ENCODE measurements at regions not wholly inside any gene's neighbourhood (a gene's known extent, or its start where the extent isn't known, plus 50 kb on each side); places are given as distances from the start of the nearest gene placed in this dataset.

DNA sequence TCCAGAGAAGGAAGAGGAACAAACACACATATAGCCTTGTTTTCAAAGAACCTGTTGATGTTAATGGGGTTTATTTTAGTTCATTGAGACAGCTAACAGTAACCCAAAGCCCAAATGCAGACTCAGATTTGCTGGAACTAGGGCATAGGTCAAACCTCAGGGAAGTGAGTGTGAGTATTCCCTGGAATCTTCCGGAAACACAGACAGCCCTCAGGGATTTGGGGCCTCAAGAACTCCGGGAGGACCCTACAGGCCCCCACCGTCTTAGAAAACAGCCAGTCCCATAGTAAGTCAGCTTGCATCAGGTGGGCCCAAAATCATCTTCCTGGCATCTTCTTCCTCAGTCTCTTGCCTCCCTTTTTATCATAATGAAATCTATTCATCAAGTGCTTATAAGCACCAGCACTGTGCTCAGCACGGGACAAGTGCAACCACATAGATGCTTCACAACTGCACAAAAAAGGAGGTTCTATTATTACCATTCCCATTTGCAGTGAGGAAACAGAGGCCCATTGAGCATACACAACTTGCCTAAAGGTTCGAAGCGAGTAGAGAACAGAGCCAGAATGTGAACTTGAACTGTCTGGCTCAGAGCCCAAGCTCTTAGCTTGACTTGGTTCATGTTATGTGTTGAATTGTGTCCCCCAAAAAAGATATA lies 50.2 kb upstream of the BCL11A start:
- intact Hi-C loops (cut with DNase I) = no loop called here
- no peak for DNase-seq (ENCODE audit: low spot score)

DNA sequence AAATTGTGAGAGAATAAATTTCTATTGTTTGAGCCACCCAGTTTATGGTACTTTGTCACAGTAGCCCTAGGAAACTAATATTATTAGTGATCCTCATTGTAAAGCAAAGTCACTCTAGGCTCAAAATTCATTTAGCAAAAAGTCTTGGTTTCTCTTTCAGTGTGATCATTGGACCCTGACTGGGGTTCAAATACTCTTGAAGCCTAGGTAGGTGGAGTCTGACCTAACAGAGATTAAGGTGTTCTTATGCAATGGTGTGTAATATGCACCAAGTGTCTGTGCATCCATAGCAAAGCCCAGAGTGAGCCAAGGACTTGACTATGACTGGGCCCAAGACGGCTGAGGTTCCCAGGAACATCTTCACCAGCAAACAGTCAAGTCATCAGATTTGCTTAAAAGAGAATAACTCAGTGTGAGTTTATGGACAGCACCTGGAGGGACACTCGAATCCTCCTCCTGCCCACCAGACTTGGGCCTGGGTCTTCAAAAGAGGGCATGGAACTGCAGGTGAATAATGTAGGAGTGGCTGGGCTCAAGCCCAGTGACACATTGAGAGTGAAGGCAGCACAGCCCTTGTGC lies 51.1 kb upstream of the BCL11A start:
- intact Hi-C loops (cut with DNase I) = no loop called here
- no peak for DNase-seq (ENCODE audit: low spot score)

GRCh38 chr2:60605866-60606265 lies 52.4 kb upstream of the BCL11A start:
- intact Hi-C loops (cut with DNase I) = no loop called here
- no peak for DNase-seq (ENCODE audit: low spot score)

GRCh38 chr2:60608679-60609078 lies 55.2 kb upstream of the BCL11A start:
- intact Hi-C loops (cut with DNase I) = no loop called here
- DNase-seq (ENCODE audit: low spot score) = no peak

GRCh38 chr2:60612033-60612432 lies 58.6 kb upstream of the BCL11A start:
- intact Hi-C loops (cut with DNase I) = no loop called here

GRCh38 chr2:60614319-60614718 lies 60.9 kb upstream of the BCL11A start:
- no peak for DNase-seq (ENCODE audit: low spot score)
- intact Hi-C loops (cut with DNase I) = no loop called here

More at GRCh38 chr2:60612033-60612432, 58.6 kb upstream of the BCL11A start:
- DNase-seq (ENCODE audit: low spot score) = no peak

- no peak for DNase-seq (ENCODE audit: low spot score)
- intact Hi-C loops (cut with DNase I) = no loop called here
Observed at GRCh38 chr2:60621688-60622429, 68.4 kb upstream of the BCL11A start.

DNA sequence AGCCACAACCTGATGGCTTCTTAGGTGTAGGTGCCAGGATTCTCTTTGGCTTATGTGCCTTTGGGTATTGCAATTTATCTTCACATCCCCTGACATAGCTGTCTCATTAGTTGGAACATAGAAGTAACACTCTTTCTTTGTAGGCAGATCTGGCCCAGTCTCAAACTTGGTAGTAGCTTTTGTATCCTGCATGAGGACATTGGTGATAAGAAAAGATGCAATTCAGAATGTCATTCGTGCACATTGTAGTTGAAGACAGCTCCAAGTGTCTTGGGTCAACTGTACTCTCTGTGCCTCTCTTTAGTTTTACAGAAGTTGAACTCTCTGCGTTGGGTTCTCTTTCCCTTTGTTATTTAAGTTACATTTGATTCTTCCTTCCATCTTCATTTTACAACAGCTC lies 69.6 kb upstream of the BCL11A start:
- no peak for DNase-seq (ENCODE audit: low spot score)
- intact Hi-C loops (cut with DNase I) = no loop called here

DNA sequence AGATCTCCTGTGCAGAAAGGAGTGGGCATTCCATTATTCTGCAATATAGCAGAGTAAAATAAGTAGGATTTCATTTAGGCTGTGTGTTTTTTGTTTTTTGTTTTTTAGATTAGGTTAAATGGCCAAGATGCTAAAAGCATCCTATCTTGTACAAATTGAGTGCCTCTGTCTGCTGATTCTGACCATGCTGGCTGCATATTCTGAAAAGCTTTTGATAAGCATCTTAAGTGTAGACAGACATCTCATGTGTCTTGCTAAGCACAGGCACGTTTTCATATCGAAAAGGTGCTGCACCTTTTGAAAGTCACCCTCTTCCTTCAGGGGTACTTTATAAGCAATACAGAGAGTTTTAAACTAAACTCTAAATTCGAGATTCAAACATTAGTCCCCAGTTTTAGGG lies 74.0 kb upstream of the BCL11A start:
- no peak for DNase-seq (ENCODE audit: low spot score)
- intact Hi-C loops (cut with DNase I) = no loop called here

DNA sequence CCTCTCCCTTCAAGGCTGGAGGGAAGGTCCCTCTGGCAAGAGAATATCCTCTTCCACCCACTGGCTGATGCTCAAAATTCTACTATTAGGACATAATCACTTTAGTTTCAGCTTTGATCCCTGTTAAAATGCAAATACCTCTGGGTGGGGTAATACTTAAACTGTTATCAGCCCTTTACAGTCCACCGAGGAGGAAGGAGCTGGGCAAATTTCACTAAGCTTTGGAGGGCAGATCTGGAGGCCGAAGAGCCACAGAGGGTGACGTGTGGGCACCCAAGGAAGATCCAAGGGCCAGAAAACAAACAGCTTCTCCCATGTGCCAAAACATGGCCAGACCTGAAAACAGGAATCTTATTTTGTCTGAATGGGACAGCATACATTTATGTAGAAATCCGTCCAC lies 74.6 kb upstream of the BCL11A start:
- intact Hi-C loops (cut with DNase I) = no loop called here
- no peak for DNase-seq (ENCODE audit: low spot score)

- intact Hi-C loops (cut with DNase I) = no loop called here
- no peak for DNase-seq (ENCODE audit: low spot score)
Observed at GRCh38 chr2:60628615-60629304, 75.3 kb upstream of the BCL11A start.

- intact Hi-C loops (cut with DNase I) = no loop called here
- DNase-seq (ENCODE audit: low spot score) = no peak
Observed at GRCh38 chr2:60629305-60629662, 75.8 kb upstream of the BCL11A start.

DNA sequence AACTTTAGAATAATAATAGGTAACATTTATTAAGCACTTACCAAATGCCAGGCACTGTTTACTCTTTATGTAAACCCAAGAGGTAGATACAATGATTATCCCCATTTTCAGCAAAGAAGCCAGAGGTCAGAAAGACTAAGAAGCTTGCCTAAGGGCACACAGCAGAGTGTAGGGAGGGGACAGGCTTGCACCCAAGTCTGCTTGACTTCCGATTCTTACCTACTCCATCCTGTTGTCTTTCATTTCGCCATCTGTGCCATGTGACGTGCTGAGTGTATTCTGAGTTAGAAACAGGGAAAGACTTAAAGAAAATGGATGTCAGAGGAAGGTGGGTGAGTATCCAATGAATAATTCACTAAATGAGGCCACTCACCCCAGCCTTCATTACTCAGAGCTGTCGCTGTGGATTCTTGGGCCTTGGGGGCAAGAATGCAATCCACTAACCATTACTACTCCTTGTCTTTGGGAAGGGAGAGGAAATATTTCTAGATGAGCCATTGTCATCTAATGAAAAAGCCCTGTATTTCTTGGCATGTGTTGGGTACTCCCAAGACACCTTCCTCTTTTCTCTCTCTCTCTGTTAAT lies 76.4 kb upstream of the BCL11A start:
- DNase-seq (ENCODE audit: low spot score) = no peak
- intact Hi-C loops (cut with DNase I) = no loop called here

GRCh38 chr2:60633615-60634014 lies 80.2 kb upstream of the BCL11A start:
- intact Hi-C loops (cut with DNase I) = no loop called here
- DNase-seq (ENCODE audit: low spot score) = no peak

DNA sequence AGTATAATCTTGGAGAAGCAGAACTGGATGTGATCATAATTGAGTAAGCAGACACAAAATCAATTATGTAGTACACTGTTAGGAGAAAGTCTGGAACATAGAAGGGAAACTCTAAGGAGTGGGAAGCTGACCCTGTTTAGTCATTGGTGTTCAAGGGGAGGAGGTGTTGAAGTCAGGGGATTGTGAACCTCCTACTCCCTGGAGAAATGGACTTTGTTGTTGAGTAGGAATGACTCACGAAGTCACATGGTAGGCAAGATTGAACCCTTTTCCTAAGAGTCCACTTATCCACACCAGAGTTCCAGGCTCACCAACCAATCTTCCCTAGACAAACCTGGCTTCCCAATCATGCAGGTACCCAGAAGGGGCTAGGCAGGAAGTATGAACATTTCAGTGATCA lies 81.0 kb upstream of the BCL11A start:
- DNase-seq (ENCODE audit: low spot score) = no peak
- intact Hi-C loops (cut with DNase I) = no loop called here

DNA sequence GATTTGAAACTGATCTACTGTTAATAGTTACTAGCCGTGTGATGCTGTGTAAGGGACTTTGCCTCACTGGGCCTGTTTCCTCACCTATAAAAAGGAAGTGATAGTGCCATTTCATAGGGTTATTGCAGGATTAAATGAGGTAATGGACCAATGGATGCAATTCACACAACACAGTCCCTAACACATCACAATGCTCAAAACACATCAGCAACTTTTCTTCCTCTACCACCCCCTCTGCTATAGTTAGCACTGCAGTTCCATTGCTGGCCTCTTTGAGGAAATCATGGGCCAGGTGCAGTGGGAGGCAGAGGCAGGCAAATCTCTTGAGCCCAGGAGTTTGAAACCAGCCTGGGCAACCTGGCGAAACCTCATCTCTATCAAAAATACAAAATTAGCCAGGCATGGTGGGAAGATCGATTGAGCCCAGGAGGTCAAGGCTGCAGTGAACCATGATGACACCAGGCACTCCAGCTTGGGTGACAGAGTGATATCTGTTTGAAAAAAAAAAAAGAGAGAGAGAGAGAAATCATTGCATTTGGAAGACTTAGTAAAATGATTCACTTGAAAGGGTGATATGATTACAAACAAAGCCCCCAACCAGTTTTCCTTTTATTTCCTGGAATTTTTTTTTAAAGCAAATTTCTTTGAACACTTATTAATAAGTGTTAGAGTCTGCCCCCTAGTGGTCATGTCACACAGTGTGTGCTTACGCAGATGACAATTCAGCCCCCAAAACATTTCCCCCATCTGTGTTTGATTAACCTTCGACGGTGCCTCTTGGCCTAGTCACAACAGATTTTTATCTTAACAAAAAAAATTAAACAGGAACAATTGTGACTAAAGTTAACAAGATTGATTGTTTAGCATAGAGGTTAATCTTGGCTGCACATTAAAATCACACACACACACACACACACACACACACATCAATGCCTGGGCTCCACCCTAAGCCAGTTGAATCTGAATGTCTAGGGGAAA lies 88.6 kb upstream of the BCL11A start:
- DNase-seq (ENCODE audit: low spot score) = no peak

DNA sequence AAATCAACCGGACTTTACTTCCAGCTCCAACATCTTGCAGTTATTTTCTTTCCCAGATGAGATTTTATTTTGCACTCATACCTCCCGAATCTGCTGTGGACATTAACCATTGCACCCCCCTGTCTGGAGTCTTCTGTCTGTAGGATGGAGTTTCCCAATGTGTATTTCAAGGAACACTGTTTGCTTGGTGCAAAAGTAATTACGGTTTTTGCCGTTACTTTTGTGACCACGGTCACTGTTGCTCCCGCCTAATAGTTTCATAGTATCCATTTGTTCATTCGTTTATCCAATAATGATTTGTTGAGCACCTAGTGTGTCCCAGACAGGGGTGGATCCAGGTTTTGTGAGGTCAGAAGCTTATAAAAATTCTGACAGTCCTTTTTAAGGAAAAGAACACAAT lies 90.3 kb upstream of the BCL11A start:
- intact Hi-C loops (cut with DNase I) = no loop called here
- no peak for DNase-seq (ENCODE audit: low spot score)

More for the DNA sequence above, 88.6 kb upstream of the BCL11A start:
- intact Hi-C loops (cut with DNase I) = no loop called here

DNA sequence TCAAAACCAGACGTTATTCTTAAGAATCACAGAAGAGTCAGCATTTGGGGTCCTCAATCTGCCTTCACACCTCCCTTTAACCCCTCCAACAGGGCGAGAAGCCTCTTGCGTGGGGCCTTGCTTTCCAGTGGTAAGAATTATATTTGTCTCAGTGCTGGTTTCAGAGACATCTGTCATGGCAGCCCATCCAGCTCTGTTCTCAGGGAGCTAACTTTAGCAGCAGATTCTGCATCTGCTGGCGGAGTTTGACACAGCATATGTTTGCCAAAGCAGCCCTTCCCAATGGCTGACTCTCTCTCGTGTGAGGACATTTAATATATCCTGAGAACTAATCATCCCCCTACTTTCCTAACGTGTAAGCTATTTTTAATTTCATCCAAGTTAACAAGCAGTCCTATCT lies 91.5 kb upstream of the BCL11A start:
- DNase-seq (ENCODE audit: low spot score) = no peak
- intact Hi-C loops (cut with DNase I) = no loop called here

GRCh38 chr2:60648191-60648590 lies 94.7 kb upstream of the BCL11A start:
- intact Hi-C loops (cut with DNase I) = no loop called here
- no peak for DNase-seq (ENCODE audit: low spot score)
